Fibroblast of villous mesenchyme (primary cell): ENCODE measurements at regions not wholly inside any gene's neighbourhood (a gene's known extent, or its start where the extent isn't known, plus 50 kb on each side); places are given as distances from the start of the nearest gene placed in this dataset.

Source experiments
- DNase-seq: peaks from one replicate; pipeline ENCODE4 v3.0.0-alpha.2; 2010; ENCODE audit warnings: low read depth
- H3K4me3 ChIP-seq: 2 replicates; pipeline ENCODE4 v1.5.1; 2011; ENCODE audit warnings: low read depth, mild to moderate bottlenecking, low read length
- TF ChIP-seq, protein P1 (sequence below): IDR thresholded peaks from 2 replicates; pipeline ENCODE4 v1.5.1; 2012; ENCODE audit warnings: low read depth, mild to moderate bottlenecking, low read length; ENCODE audit not compliant: insufficient read depth

DNA sequence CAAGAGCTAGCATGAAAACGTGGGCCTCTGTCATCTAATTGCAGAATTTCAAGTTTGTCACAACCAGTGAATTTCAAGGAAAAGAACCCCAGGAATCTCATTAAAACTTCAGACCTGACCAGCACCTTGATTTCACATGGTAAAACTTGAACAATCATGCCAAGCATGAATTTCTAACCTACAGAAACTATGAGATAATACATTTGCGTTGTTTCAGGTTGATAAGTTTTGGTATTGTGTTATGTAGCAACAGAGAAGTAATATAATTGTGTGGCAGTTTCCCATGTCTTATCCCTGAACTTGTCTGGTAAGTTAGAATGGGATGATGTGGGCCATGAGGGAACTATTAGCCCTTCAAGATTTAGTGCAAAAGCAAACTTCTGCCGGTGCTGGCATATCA, 530.1 kb downstream of the ANKRD7 start:
- H3K4me3 ChIP-seq = no peak overlapping the region
- TF ChIP-seq, protein P1, sequence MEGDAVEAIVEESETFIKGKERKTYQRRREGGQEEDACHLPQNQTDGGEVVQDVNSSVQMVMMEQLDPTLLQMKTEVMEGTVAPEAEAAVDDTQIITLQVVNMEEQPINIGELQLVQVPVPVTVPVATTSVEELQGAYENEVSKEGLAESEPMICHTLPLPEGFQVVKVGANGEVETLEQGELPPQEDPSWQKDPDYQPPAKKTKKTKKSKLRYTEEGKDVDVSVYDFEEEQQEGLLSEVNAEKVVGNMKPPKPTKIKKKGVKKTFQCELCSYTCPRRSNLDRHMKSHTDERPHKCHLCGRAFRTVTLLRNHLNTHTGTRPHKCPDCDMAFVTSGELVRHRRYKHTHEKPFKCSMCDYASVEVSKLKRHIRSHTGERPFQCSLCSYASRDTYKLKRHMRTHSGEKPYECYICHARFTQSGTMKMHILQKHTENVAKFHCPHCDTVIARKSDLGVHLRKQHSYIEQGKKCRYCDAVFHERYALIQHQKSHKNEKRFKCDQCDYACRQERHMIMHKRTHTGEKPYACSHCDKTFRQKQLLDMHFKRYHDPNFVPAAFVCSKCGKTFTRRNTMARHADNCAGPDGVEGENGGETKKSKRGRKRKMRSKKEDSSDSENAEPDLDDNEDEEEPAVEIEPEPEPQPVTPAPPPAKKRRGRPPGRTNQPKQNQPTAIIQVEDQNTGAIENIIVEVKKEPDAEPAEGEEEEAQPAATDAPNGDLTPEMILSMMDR = no peak
- DNase-seq = no peak

DNA sequence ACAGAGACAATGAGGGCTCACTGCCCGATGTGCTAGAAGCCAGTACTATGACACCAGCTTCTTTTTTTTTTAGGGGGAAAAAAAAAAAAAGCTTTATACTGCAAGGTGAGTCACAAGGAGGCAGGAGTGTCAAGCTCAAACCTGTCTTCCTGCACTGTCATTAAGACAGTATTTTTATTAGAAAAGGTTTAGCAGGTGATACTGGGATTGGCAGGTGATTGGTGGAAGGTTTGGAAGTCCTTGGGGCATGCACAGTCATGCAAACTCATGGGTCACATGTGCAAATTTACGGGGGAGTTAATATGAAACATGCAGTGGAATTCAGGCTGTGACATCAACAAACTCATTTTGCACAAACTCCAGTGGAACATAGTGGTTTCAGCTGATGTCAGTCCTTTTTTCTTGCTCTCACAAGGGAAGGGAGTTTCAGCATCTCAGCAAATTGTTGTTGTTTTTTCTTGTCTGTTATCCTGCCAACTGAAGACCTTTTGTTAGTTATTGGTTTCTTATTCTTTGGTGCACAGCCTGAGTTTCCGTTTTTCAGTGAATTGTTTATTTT, 530.6 kb downstream of the ANKRD7 start:
- peak; percentile 27 for DNase-seq
- TF ChIP-seq, protein P1 = no peak

DNA sequence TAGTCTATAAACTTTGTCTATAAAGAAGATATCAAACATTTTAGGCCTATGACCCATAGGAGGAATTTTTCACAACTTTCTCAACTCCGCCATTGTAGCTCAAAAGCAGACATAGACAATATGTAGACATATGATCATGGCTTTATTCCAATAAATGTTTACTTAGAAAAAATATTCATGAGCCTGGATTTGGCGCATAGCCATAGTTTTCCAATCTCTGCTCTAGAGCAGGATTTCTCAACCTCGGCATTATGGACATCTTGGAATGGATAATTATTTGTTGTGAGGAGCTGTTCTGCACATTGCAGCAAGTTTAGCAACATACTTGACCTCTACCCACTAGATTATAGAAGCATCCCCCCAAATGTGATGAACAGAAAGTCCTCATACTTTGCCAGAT, 532.6 kb downstream of the ANKRD7 start:
- H3K4me3 ChIP-seq = no peak overlapping the region
- no peak for DNase-seq
- TF ChIP-seq, protein P1 = no peak

More for the DNA sequence above, 530.6 kb downstream of the ANKRD7 start:
- no peak overlapping the region for H3K4me3 ChIP-seq

DNA sequence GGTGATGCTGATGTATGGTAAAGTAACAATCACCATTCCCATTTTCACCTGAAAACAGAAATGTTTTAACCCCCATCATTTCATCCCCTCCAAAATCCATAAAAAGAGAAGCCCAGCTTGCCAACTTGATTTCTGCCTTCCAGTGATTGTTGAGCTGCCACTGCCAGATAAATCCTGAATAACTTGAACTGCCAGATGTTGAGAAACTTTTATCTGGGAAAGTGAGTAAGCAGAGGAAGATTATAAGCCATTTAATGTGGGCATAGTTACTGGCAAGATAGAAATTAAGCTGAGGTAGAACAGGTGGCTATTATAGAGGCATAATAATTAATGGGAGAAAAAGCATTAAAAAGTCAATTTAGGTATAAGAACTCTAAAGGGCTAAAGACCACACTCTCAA, 534.1 kb downstream of the ANKRD7 start:
- DNase-seq = no peak
- no peak overlapping the region for H3K4me3 ChIP-seq
- TF ChIP-seq, protein P1 = no peak

DNA sequence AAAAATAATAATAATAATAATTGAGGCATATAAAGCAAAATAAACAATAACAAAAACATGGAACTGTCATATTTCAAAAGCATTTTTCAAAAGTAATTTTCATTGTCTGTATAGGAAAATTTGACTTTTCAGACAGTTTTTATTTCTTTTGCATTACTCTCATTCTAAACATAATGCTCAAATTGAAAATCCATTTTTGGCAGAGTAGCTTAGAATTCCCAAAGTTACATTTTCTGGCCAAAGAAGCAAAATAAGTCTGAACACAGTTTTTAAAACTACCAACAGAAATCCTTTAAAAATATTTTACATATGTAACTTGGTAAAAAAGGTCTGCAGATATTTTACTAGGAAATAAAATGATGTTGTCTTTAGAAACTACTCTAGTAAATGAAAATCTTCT, 535.4 kb downstream of the ANKRD7 start:
- no peak overlapping the region for H3K4me3 ChIP-seq
- DNase-seq = no peak
- TF ChIP-seq, protein P1 = no peak

DNA sequence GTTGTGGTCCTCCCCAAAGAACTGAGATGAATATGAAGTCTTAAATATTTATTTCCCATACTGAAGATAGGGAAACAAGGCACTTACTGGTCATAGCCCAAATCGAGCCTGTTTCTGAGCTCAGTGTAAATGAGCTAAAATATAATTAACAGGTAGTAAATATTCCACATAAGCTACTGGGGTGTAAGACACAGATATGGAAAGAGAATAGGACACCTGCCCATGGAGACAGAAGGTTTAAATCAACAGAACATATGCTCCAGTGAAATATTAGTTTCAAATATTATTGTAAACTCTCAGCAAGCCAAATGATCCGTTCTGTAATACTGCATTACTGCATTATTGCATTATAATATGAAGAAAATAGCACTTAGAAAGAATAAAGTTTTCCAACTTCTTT, 537.9 kb downstream of the ANKRD7 start:
- no peak overlapping the region for H3K4me3 ChIP-seq
- no peak for DNase-seq
- TF ChIP-seq, protein P1 = no peak

DNA sequence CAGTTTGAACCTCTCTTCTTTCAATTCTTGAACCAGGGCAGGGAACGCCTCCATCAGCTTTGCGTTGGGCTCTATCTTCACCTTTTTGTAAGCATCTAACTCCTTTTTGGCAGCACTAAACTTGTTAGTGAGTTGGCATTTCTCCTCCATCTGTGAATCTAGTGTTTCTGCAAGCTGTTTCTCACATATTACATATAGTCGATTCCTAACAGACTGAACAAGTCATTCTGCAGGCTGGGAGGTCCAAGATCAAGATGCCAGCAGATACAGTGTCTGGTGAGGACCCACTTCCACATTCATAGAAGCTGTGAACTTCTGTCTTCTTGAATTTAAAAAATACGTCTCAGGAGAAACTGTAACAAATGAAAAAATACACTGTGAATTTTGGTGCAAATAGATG, 539.7 kb downstream of the ANKRD7 start:
- TF ChIP-seq, protein P1 = no peak
- no peak overlapping the region for H3K4me3 ChIP-seq
- no peak for DNase-seq
